A549 (cell line): ENCODE measurements at regions not wholly inside any gene's neighbourhood (a gene's known extent, or its start where the extent isn't known, plus 50 kb on each side); places are given as distances from the start of the nearest gene placed in this dataset.
"Not testable (repeated sequence)": the region's sequence is repeated elsewhere in the genome, so short reads cannot be mapped to it uniquely, and the experiment has no call there.

ENCODE experiments used
- CHD2 ChIP-seq: fragments of 150-350 bp; IDR thresholded peaks from 2 replicates; pipeline ENCODE4 v1.6.1; 2014; ENCODE audit warnings: low read length; ENCODE audit not compliant: partially characterized antibody
- HOXA7 ChIP-seq: fragments of 250-450 bp; sonication (Bioruptor Pico); IDR thresholded peaks from 2 replicates; pipeline ENCODE4 v1.5.0; 2020; ENCODE audit warnings: mild to moderate bottlenecking, moderate library complexity
- JUNB ChIP-seq: fragments of >200 bp; sonication (Bioruptor Twin); formaldehyde crosslinking; IDR thresholded peaks from 2 replicates; pipeline ENCODE4 v1.6.1; 2016
- MAFK ChIP-seq: fragments of 450-650 bp; IDR thresholded peaks from 2 replicates; pipeline ENCODE4 v1.6.1; 2014; ENCODE audit not compliant: partially characterized antibody
- NPAS2 ChIP-seq: fragments of 250-450 bp; sonication (Bioruptor Pico); IDR thresholded peaks from 2 replicates; pipeline ENCODE4 v1.8.0; 2022; ENCODE audit warnings: mild to moderate bottlenecking, moderate library complexity, borderline replicate concordance
- POLR2A ChIP-seq: IDR thresholded peaks from 2 replicates; pipeline ENCODE4 v1.6.1; 2012; ENCODE audit warnings: mild to moderate bottlenecking, low read length
- POLR2AphosphoS2 ChIP-seq: conservative IDR thresholded peaks from 2 replicates; pipeline ENCODE4 v1.6.1; 2012; ENCODE audit warnings: low read length, improper control_type of control experiment, inconsistent platforms
- RCOR1 ChIP-seq: fragments of 150-350 bp; IDR thresholded peaks from 2 replicates; pipeline ENCODE4 v1.6.1; 2014; ENCODE audit warnings: antibody characterized with exemption, low read length, low read depth
- SMC3 ChIP-seq: fragments of >200 bp; sonication (Bioruptor Twin); formaldehyde crosslinking; IDR thresholded peaks from 3 replicates; pipeline ENCODE4 v1.6.1; 2018; ENCODE audit warnings: inconsistent platforms
- TF ChIP-seq, protein P1 (sequence below): fragments of >200 bp; sonication (Bioruptor Twin); formaldehyde crosslinking; IDR thresholded peaks from 3 replicates; pipeline ENCODE4 v1.5.1; 2016
- TF ChIP-seq, protein P2 (sequence below): fragments of 450-650 bp; IDR thresholded peaks from 2 replicates; pipeline ENCODE4 v1.6.1; 2014; ENCODE audit warnings: antibody characterized with exemption
- TF ChIP-seq, protein P3 (sequence below): fragments of 200-600 bp; sonication (generic); IDR thresholded peaks from 2 replicates; pipeline ENCODE4 v1.6.1; 2016; ENCODE audit warnings: antibody characterized with exemption, mild to moderate bottlenecking, moderate library complexity

DNA sequence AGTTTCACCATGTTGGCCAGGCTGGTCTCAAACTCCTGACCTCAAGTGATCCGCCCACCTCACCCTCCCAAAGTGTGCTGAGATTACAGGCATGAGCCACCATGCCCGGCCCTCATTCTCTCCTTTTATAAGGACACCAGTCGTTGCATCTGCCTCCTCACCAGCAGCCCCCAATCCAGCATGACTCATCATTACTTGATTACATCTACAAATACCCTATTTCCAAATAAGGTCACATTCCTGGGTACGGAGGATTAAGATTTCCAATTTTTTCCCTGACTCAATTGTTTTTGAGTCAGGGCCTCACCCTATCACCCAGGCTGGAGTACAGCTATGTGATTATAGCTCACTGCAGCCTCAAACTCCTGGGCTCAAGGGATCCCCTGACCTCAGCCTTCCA is 49.8 kb upstream of the DEFB108B start:
- not testable (repeated sequence) for TF ChIP-seq RCOR1; SMC3; HOXA7 (CRISPR knock-in tag); POLR2A; POLR2AphosphoS2; CHD2; JUNB; NPAS2
- TF ChIP-seq, protein P1, sequence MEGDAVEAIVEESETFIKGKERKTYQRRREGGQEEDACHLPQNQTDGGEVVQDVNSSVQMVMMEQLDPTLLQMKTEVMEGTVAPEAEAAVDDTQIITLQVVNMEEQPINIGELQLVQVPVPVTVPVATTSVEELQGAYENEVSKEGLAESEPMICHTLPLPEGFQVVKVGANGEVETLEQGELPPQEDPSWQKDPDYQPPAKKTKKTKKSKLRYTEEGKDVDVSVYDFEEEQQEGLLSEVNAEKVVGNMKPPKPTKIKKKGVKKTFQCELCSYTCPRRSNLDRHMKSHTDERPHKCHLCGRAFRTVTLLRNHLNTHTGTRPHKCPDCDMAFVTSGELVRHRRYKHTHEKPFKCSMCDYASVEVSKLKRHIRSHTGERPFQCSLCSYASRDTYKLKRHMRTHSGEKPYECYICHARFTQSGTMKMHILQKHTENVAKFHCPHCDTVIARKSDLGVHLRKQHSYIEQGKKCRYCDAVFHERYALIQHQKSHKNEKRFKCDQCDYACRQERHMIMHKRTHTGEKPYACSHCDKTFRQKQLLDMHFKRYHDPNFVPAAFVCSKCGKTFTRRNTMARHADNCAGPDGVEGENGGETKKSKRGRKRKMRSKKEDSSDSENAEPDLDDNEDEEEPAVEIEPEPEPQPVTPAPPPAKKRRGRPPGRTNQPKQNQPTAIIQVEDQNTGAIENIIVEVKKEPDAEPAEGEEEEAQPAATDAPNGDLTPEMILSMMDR: not testable (repeated sequence)
- TF ChIP-seq, protein P2, sequence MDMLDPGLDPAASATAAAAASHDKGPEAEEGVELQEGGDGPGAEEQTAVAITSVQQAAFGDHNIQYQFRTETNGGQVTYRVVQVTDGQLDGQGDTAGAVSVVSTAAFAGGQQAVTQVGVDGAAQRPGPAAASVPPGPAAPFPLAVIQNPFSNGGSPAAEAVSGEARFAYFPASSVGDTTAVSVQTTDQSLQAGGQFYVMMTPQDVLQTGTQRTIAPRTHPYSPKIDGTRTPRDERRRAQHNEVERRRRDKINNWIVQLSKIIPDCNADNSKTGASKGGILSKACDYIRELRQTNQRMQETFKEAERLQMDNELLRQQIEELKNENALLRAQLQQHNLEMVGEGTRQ: not testable (repeated sequence)
- peak; percentile 44 for TF ChIP-seq MAFK
- TF ChIP-seq, protein P3, sequence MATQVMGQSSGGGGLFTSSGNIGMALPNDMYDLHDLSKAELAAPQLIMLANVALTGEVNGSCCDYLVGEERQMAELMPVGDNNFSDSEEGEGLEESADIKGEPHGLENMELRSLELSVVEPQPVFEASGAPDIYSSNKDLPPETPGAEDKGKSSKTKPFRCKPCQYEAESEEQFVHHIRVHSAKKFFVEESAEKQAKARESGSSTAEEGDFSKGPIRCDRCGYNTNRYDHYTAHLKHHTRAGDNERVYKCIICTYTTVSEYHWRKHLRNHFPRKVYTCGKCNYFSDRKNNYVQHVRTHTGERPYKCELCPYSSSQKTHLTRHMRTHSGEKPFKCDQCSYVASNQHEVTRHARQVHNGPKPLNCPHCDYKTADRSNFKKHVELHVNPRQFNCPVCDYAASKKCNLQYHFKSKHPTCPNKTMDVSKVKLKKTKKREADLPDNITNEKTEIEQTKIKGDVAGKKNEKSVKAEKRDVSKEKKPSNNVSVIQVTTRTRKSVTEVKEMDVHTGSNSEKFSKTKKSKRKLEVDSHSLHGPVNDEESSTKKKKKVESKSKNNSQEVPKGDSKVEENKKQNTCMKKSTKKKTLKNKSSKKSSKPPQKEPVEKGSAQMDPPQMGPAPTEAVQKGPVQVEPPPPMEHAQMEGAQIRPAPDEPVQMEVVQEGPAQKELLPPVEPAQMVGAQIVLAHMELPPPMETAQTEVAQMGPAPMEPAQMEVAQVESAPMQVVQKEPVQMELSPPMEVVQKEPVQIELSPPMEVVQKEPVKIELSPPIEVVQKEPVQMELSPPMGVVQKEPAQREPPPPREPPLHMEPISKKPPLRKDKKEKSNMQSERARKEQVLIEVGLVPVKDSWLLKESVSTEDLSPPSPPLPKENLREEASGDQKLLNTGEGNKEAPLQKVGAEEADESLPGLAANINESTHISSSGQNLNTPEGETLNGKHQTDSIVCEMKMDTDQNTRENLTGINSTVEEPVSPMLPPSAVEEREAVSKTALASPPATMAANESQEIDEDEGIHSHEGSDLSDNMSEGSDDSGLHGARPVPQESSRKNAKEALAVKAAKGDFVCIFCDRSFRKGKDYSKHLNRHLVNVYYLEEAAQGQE: not testable (repeated sequence)
